GM18498 (cell line): ENCODE measurements at regions not wholly inside any gene's neighbourhood (a gene's known extent, or its start where the extent isn't known, plus 50 kb on each side); places are given as distances from the start of the nearest gene placed in this dataset.

ENCODE experiments used
- ATAC-seq: cut with Tn5 transposase; IDR thresholded peaks from one replicate; pipeline ENCODE4 v1.9.1; 2021; ENCODE audit warnings: mild to moderate bottlenecking, moderate library complexity; ENCODE audit not compliant: unreplicated experiment

DNA sequence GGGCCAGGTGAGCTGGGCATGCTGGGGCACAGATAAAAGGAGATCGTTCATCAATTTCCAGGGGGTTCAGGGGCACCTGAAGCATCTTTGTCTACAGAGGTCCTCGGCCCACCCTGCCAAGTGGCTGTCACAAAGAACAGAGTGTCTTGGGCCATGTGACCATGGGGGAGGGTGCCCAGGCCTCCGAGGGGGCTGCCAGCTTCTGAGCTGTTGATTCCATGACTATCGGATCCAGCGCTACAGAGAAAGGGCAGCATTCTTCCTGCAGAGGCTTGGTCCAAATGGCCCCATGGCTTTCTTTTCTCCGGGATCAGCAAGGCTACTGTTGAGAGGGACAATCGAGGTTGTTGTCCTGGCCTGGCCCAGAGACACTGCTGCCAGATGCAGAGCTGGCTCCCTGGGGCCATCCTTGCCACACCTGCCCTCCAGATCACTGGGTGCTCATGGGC lies 289.2 kb downstream of the ZSWIM6 start:
- ATAC-seq, result no peak

DNA sequence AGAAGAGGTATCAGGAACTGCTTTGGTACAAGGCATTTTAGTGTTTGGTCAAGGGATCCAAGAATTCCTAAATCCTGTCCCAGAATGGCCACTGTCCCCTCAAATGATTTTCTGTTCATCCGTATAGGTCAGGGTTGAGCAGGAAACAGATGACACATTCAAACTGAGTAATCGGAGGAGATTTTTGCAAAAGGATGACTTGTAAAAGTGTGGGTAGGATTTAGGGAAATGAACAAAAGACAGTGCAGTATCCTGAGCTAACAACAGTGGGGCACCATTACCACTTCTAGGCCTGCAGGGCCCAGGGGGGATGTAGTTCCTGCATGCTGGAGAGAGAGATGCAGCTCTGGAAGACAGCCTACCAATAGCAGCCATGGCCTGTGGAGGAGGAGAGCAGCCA lies 290.1 kb downstream of the ZSWIM6 start:
- ATAC-seq, result no peak

DNA sequence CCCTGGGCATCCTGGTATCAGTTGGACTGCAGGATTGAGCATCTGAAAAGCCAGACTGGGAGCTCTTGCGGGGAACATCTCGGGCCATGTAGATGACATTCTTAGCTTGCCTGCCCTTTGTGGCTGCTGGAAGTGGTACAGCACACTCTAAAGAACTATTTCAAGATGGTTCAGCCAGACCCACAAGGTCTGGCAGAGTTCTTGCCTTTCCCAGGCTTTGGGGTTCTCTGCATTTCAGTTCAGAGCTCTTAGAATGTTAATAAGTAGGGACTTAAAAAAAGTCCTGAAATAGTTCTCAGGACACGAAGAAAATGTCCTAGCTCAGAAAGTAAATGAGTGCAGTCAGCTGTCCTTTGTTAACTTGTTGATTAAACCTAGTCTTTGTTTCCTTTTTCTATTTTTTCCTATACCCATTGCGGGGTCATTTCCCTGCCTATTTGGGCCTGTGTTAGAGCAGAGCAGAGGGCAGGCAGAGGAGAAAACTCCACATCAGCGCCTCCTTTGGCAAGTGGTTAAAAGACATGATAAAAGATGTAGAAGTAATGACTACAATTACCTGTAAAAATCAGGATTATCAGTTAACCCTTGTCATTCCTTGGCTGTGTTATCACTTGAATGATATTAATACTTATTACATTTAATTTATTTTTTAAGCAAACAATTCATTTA lies 291.5 kb downstream of the ZSWIM6 start:
- no peak for ATAC-seq

- no peak for ATAC-seq
These were observed 292.6 kb downstream of the ZSWIM6 start for GRCh38 chr5:61624553-61625136.

DNA sequence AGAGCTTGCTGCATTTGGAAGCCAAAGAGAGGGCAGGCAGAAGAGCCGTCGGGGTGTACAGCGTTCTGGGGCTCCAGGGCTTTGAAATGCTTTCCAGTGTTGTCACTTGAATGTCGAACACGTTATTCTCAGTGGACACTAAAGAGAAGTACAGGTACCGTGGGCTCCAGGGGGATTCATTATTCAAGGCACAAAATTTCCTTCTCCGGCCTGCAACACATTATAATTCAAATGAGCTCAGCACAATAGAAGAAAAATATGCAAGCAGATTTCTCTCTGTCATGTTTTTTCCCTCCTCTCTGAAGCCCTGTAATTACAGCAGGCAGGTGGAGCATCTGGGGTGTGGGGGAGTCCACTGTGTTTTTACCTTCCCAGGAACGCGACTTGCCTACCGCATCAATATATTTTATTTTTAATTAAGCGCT lies 293.1 kb downstream of the ZSWIM6 start:
- ATAC-seq, result no peak

DNA sequence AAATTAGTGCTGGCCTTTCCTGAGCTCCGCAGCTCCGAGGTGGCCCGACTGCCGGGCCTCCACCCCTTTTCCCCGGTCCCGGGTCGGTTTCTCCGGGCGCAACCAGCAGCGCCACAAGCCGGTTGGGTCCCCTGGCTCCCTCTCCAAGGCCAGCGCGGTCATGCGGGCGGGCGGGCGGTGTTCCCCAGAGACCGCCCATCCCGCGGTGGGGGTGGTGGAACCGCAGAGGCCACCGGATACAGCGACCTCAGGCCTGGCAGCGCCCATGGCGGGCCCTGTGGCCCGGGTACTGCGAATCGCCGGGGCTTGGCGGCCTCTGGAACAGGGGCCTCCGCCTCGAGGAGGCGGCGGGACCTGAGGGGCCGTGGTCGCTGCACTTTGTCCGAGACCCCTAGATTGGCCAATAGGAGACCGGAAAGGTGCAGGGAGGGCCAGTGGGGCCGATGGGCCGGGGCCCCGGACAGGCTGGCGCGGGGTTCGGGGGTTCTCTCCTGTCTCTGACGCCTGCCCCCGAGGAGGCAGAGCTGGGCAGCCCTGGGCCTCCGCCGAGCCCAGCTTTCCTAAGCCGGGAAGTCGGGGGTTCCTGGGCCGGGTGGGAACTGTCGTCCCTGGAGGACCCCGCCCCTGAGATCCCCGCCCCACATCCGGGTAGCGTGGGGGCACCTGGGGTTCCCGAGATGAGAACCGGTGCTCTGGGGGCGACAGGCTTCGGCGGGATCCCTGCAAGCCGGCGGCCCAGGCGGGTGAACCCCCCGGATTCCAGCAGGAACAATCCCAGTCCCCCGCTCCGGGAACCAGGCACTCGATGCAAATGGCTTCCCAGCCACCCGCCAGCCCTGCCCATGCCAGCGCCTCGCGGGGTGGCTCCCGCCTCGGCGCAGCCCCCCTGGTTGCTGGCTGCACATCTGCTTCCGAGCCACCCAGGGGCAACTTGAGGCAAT lies 293.9 kb downstream of the ZSWIM6 start:
- ATAC-seq, result peak; percentile 73

DNA sequence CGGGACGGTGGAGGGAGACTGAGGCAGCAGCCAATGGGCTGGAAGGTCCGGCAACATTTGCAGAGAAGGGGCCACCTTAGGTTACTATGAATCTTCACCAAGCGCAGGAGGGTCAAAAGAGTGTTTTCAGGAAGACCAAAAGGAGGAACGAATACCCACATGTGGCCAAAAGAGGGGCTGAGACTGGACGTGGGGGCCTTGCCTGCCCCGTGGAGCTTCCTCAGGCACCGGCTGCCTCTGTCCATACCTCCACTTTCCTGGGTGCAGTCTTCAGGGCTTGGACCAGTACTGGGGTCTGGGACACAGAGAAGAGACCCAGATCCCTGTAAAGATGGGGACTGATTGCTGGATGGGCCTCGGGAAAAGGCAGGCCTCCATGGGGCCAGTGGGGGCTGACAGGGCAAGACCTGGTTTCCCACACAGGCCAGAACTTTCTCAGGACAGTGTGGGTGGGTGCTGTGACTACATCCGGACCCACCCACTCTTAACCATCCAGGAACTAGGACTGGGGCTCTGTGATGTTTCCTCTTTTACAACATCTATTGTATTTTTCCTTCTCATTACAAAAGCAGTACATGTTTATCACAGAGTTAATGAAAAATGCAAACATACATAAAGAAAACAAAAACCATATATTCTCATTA lies 294.7 kb downstream of the ZSWIM6 start:
- ATAC-seq, result peak; percentile 19

GRCh38 chr5:61627531-61627930 lies 295.5 kb downstream of the ZSWIM6 start:
- no peak for ATAC-seq

- ATAC-seq, result no peak
These were observed 298.9 kb downstream of the ZSWIM6 start for GRCh38 chr5:61630908-61631307.

DNA sequence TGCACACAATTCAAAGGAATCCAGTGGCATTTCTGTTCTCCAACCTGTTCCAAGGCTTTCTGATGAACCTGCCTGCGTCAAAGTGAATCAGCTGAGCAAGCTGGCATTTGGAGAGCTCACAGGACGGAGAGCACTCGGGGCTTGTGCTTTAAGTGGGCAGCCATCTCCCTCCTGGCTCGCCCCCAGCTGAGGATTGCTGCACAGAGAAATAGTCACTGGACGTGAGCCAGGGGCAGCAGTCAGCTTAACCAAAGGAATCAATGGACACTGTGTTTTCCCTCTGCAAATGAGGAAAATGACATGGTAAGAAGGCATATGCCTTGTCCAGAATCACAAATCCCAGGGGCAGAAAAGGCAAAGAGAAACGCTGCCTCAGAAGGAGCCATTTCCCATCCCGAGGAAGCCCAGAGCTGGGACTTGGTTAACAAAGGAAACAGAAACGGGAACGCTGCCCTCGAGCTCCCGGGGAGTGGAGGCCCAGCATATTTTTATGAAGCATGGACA lies 299.4 kb downstream of the ZSWIM6 start:
- no peak for ATAC-seq

DNA sequence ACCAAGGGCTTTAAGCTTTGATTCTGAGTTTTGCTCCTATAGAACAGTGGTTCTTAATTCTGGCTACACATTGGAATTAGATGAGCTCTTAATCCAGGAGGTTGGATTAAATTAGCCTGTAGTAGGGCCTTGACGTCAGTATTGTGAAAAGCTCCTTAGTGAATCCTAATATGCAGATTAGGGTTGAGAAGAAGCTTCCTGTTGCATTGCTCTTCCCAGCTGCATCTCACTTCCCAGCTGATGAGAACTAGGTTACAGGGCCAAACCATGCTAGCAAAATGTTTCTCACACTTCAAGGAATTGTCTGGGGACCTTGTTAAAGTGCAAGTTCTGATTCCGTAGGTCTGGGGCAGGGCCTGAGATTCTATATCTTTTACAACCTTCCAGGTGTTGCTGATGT lies 300.0 kb downstream of the ZSWIM6 start:
- no peak for ATAC-seq

DNA sequence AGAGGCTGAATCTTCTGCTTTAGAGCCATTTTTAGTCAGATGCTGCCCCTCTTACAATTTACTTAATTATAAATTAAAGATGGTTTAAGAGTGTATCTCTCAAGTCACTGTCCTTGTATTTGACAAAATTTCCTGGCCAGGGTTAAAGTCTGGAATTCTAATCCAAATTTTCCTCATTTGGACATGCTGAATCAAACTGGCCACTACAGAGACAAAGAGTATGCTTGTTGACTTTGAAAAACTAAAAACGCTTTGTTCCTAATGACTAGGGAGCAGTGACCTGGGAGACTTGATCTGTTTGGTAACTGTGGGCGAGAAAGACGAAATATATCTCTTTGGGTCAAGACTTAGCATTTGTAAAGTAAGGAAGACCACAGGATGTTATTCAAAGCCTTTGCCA lies 303.2 kb downstream of the ZSWIM6 start:
- ATAC-seq, result no peak

- ATAC-seq, result no peak
These were observed 305.5 kb downstream of the ZSWIM6 start for GRCh38 chr5:61637566-61637965.

- no peak for ATAC-seq
These were observed 306.4 kb downstream of the ZSWIM6 start for GRCh38 chr5:61638476-61638875.

DNA sequence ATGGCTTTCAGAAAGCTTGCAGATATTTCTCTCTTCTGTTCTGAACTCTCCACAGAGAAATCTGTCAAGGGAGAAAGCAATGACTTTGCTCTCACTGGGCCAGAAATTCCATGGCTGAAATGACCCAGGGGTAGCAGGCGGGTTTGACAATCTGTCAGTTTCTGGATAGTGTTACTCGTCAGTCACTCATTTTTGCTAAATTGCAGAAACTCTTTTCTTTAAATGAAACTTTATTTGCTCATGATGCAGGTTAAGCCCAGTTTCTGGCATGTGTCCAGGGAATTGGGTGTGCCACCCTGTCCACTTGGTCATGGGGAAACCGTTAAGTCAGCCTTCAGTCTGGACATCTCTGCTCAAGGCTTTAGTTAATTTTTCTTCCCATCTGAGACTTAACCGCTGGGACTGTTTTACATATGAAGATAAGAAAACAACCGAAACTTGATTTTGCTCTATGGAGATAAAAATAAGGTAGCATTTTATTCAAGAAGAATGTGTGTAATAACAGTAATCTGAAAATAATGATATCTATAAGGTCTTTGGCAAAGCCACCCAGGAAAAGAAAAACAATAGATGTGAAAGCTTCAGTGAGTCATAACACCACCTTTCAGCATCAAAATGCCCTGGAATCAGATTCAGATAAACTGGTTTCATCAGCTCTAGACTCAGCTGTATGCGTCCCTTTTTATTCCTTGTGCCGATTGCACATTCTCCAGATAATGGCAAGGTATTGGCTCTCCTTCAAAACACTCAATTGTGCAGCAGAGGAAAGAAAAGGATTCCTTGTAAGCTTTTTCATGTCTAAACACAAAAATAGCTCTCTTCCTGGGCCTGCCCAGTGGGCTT lies 308.3 kb downstream of the ZSWIM6 start:
- no peak for ATAC-seq

GRCh38 chr5:61641748-61642565 lies 309.9 kb downstream of the ZSWIM6 start:
- no peak for ATAC-seq

- ATAC-seq, result no peak
These were observed 315.6 kb downstream of the ZSWIM6 start for GRCh38 chr5:61647672-61648071.

DNA sequence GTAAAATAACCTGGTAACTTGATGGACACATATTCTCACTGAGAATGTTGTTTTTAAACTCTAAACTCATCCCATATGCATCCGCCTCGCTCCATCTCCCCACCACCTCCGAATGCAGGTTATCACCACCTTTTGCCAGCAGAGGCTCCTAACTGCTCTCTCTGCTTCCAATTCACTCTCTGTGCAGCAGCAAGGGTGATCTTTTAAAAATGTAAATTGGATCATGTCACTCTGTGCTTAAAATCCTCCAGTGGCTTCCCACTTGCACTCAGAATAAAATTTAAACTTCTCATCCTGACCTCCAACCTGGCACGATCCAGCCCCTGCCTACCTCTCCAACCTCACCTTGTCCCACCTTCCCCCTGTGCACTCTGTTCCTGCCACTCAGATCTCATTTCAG lies 317.2 kb downstream of the ZSWIM6 start:
- no peak for ATAC-seq

DNA sequence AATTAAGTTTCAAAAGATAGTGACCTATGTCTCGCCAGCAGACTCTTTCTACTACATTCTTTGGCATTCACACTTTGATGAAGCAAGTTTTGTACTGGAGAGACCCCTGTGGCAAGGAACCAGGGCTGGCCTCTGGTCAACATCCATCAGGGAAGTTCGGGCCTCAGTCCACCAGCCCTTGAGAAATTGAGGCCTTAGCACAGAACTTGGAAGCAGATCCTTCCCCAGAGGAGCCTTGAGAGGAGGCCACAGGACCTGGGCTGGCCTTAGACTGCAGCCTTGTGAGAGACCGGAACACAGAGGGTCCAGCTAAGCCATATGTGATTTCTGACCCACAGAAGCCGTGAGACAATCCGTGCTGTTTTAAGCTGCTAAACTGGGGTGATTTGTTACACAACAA lies 317.9 kb downstream of the ZSWIM6 start:
- no peak for ATAC-seq
